ENCODE measurements at regions not wholly inside any gene's neighbourhood (a gene's known extent, or its start where the extent isn't known, plus 50 kb on each side); places are given as distances from the start of the nearest gene placed in this dataset.

DNA sequence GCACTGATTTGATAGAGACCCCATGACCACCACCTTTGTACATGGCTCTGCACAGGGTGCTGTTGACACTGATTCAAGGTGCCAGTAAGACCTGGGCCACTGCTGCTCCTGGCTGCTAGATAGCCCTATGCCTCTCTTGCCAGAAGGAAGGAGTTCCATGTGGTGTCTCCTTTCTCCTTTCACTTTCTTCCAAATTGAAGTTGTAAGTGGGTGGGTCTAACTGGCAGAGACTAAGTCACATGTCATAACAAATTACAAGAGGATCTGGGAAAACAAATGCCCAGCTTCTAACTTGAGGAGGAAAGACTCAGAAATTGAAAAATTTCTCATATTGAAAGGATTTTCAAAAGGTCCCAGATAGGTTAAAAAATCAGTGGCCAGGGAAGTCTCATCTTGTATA, 116.8 kb downstream of the TFAP2B start:
- peaks cover 0 to 15% (median 2%) of the 10 kb centered on the region in 9 donors for H3K9me3 Mint-ChIP-seq
- H3K4me1 Mint-ChIP-seq: no peaks in the 10 kb centered on the region
- H3K36me3 Mint-ChIP-seq: no peaks in the 10 kb centered on the region
- H3K27ac Mint-ChIP-seq: no peak overlapping the region
- no peak for DNase-seq
- POLR2A ChIA-PET: no interaction called here
- H3K27me3 Mint-ChIP-seq: no peaks in the 10 kb centered on the region
- ATAC-seq: no peak
- no peak overlapping the region for H3K4me3 Mint-ChIP-seq

DNA sequence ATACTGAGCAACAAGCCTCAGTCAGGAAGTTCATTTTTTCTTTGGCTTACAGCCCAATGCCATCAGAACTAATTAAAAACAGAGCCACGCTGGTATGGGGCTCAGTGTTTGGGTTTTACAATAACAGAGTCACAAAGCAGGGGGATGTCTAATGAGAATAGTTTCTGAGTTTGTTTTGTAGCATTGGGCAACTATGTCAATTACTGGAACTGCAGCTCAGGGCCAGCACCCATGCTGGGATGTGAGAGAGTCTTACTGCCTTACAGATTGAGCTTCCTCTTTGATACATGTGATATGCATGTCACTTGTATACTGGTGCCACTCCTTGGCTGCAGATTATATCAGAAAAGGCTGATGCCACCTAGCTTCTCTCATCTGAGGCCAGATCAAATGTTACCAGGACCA, 117.6 kb downstream of the TFAP2B start:
- H3K27ac Mint-ChIP-seq: no peak overlapping the region
- POLR2A ChIA-PET: no interaction called here
- H3K36me3 Mint-ChIP-seq: no peaks in the 10 kb centered on the region
- DNase-seq (no peak), ATAC-seq (no peak)
- peaks cover 0 to 20% (median 2%) of the 10 kb centered on the region in 9 donors for H3K9me3 Mint-ChIP-seq
- H3K4me1 Mint-ChIP-seq: no peaks in the 10 kb centered on the region
- no peaks in the 10 kb centered on the region for H3K27me3 Mint-ChIP-seq
- H3K4me3 Mint-ChIP-seq: no peak overlapping the region

DNA sequence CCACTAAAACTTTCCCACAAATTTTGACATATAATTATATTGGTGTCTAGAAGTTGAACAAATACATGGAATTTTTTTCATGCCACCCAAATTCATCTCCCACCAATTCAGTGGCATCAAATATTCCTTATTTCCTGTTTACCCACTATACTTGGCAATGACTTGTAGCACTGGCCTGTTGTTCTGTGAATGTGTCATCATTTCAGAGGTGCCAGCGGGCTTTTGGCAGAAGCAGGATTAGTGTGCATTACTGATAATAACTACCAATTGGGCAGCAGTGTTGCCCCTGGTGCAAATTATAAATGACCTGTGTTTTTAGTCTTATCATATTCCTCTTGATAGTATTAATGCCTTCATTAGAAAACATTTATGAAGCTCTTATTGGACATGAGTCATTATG, 121.3 kb downstream of the TFAP2B start:
- H3K4me3 Mint-ChIP-seq: no peak overlapping the region
- no peak for DNase-seq
- no peak overlapping the region for H3K27ac Mint-ChIP-seq
- H3K27me3 Mint-ChIP-seq: no peaks in the 10 kb centered on the region
- no peaks in the 10 kb centered on the region for H3K36me3 Mint-ChIP-seq
- no peak for ATAC-seq
- H3K4me1 Mint-ChIP-seq: no peaks in the 10 kb centered on the region
- peaks cover 0 to 20% (median 2%) of the 10 kb centered on the region in 9 donors for H3K9me3 Mint-ChIP-seq
- POLR2A ChIA-PET: no interaction called here

DNA sequence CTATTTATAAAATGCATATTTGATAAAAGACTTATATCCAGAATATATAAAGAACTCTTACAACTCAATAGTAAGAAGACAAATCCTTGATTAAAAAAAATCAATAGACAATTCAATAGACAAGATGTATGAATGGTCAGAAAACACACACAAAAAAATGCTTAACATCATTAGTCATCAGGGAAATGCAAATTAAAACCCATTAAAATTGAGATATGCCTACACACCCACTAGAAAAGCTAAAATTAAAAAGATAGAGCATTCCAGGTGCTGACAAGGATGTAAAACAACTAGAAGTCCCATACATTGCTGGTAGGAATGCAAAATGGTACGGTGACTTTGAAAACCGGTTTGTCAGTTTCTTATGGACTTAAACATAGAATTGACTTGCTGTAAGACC, 127.1 kb downstream of the TFAP2B start:
- no peak for ATAC-seq
- no peak overlapping the region for H3K27ac Mint-ChIP-seq
- DNase-seq: no peak
- H3K4me1 Mint-ChIP-seq: no peaks in the 10 kb centered on the region
- no peaks in the 10 kb centered on the region for H3K27me3 Mint-ChIP-seq
- POLR2A ChIA-PET: no interaction called here
- H3K4me3 Mint-ChIP-seq: no peak overlapping the region
- peaks cover 0 to 9% (median 2%) of the 10 kb centered on the region in 9 donors for H3K9me3 Mint-ChIP-seq
- no peaks in the 10 kb centered on the region for H3K36me3 Mint-ChIP-seq

DNA sequence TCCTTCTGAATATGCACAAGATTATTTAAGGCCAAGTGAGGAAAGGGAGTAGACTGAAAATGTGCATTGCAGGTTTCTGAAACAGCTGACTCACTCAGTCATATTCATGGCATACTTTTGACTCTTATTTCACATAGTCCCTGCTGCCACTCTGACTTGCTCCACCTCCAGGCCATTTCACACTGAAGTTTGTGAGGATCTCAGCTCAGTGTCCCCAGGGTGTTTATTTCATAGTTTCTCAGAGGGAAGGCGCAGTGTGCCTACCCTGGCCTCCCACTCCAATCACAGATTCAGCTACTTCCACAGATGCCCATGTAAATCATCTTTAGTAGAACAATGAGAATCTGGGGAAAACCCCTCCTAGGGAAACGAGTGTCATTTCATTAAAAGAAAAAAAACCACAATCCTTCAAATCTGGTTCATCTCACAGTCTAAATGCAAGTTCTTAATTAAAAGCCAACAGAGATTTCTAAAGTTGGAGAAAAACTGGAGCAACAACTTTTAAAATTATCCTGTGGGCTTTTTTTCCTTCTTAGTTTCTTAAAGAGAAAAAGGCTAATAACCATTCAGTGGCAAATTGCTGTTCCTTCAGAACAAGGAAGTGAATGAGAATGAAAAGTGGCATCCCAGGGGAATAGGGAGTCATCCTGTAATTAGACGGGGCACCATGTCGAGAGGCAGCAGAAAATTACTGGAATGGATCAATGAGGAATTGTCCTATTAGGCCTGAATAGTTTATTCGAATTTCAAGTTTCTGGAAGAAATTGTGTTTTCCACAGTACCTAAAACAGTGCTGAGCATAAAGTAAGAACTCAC, 133.6 kb downstream of the TFAP2B start:
- DNase-seq (no peak), ATAC-seq (no peak)
- no peak overlapping the region for H3K27ac Mint-ChIP-seq
- H3K36me3 Mint-ChIP-seq: no peaks in the 10 kb centered on the region
- POLR2A ChIA-PET: no interaction called here
- H3K27me3 Mint-ChIP-seq: no peaks in the 10 kb centered on the region
- no peak overlapping the region for H3K4me3 Mint-ChIP-seq
- peaks cover 0 to 3% (median 0%) of the 10 kb centered on the region in 9 donors for H3K9me3 Mint-ChIP-seq
- H3K4me1 Mint-ChIP-seq: no peaks in the 10 kb centered on the region

DNA sequence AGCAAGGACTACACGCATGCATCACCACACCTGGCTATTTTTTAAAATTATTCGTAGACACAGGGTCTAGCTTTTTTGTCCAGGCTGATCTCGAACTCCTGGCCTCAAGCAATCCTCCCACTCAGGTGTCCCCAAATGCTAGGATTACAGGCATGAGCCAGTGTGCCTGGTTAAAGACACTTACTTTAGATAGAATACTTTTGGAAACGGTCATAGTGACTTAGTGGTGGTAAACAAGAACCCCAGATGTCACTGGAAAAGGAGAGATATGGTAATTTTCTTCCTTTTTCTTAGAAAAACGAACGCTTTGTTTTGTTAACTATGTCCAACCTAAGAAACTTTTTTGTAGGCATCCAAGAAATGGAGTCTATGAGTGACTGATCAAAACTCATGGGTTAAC, 137.3 kb downstream of the TFAP2B start:
- Mint-ChIP-seq H3K36me3 (no peaks in the 10 kb centered on the region), H3K4me3 (no peak overlapping the region), H3K9me3 (no peaks in the 10 kb centered on the region), H3K27me3 (no peaks in the 10 kb centered on the region), H3K27ac (no peak overlapping the region), H3K4me1 (no peaks in the 10 kb centered on the region)
- DNase-seq: no peak
- no peak for ATAC-seq
- POLR2A ChIA-PET: interaction anchor here (0.6 kb wide), 1 partner anchor 44 kb away, joined by 4 read pairs; no protein-coding TSS in a partner anchor

DNA sequence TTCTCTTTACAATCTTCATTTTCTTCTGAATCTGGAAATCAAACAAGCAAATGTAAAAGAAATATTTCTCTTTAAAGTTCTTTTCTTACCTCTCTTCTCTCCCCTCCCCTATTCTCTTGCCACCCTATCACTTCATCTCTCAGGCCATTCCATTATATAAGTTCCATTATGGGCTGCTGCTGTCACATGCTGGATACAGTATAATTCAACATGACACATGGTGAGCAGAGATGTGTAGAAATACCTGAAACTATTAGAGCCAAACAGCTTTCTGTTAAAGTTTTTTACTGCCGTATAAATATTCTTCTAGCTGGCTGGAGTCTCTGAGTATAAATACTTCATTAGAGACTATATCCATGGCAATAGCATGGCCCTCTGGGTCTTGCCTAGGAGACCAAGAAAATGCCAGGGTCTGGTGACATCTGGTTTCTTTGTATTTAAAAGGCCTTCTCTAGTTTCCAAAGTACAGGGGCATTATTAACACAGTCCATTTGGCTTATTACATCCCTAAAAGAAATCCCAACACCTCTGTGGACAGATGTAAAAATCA, 139.6 kb downstream of the TFAP2B start:
- POLR2A ChIA-PET: no interaction called here
- no peak overlapping the region for H3K4me3 Mint-ChIP-seq

DNA sequence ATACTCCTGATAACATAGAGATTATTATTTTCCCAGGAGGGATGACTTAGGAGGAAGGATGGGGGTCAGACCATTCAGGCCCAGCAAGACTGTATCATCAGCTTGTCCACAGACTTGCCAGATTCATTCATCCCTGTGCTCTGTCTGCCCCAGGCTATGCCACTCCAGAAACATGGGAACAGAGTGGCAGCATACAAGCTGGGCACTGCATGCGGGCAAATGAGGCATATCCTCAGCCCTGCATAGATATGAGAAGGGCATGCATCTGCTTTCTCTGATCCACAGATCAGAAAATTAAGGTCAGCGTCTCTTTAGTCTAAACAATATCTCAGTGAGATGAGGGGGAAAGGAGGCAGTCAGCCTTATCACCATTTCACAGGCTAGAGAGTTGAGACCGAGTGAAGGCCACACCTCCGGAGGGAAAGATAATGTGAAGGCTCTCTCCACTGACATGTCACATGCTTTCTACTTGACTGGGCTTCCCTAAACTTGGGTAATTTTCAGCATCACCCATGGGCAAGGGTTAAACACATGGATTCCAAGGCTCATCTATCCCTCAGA, 140.5 kb downstream of the TFAP2B start:
- ATAC-seq (no peak), DNase-seq (no peak)
- Mint-ChIP-seq H3K27ac (no peak overlapping the region), H3K4me1 (no peaks in the 10 kb centered on the region), H3K36me3 (no peaks in the 10 kb centered on the region), H3K4me3 (no peak overlapping the region), H3K27me3 (no peaks in the 10 kb centered on the region), H3K9me3 (peaks cover 0 to 2% (median 0%) of the 10 kb centered on the region in 9 donors)
- POLR2A ChIA-PET: no interaction called here

More for the DNA sequence above, 139.6 kb downstream of the TFAP2B start:
- Mint-ChIP-seq H3K36me3 (no peaks in the 10 kb centered on the region), H3K27ac (no peak overlapping the region), H3K27me3 (no peaks in the 10 kb centered on the region), H3K4me1 (no peaks in the 10 kb centered on the region), H3K9me3 (no peaks in the 10 kb centered on the region)
- DNase-seq (no peak), ATAC-seq (no peak)

DNA sequence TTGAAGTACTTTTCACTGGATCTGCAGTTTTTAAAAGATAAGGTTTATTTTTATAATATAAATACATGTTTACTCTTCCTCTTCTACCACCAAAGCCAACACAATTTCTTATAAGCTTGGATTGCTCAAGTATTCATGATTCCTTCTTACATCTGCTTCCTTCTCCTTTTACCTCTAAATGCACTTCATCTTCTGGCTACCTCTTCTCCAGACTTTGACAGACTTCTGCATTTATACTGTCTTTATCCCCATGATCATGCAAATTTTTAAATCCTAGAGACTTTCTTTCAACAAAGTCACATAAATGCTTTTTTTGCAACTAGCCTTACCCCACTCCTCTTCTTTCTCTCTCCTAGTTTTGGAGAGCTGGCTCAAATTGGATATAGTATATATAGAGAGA, 142.9 kb downstream of the TFAP2B start:
- no peak for ATAC-seq
- Mint-ChIP-seq H3K27me3 (no peaks in the 10 kb centered on the region), H3K4me1 (no peaks in the 10 kb centered on the region)

DNA sequence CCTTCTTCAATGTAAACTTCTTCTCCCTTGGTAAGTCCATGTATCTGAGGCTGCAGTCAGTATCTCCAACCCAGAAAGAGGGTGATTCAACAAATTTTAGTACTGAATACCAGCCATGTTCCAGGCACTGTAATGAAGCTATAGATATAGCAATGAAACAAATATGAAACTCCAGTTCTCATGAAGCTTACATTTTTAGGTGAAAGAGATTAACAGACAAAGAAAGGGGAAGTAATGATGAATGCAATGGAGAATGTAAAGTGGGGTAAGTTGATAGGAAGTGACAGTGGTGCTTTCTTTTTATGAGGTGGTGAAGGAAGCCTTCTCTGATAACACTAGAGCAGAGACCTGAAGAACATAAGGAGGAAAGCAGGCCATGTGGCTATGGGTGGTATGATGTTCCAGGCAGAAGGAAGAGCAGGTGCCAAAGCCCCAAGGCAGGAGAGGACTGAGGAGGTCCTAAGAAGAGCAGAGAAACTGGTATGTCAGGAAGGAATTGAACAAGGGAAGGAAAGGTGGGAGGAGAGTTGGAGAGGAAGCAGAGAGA, 143.6 kb downstream of the TFAP2B start:
- Mint-ChIP-seq H3K4me3 (no peak overlapping the region), H3K9me3 (peaks cover 0 to 10% (median 0%) of the 10 kb centered on the region in 9 donors), H3K27me3 (no peaks in the 10 kb centered on the region), H3K36me3 (no peaks in the 10 kb centered on the region), H3K27ac (no peak overlapping the region), H3K4me1 (no peaks in the 10 kb centered on the region)
- no peak for ATAC-seq
- no peak for DNase-seq
- POLR2A ChIA-PET: no interaction called here

More for the DNA sequence above, 142.9 kb downstream of the TFAP2B start:
- H3K36me3 Mint-ChIP-seq: no peaks in the 10 kb centered on the region
- H3K4me3 Mint-ChIP-seq: no peak overlapping the region
- peaks cover 0 to 10% (median 0%) of the 10 kb centered on the region in 9 donors for H3K9me3 Mint-ChIP-seq
- no peak for DNase-seq
- no peak overlapping the region for H3K27ac Mint-ChIP-seq
- POLR2A ChIA-PET: no interaction called here

DNA sequence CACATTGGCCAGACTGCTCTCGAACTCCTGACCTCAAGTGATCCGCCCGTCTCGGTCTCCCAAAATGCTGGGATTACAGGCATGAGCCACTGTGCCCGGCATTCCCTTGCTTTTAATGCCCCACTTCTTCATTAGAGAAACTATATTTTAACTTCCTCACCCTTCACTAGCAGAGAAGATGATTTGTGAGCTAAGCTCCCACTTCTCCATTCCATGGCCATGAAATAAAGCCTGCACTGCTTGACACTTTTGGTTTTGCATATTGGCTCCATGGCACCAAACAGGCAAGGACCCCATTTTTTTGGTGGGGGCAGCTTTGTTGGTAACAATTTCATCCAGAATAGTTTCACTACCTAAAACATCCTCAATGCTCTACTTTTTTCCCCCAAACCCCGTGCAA, 145.3 kb downstream of the TFAP2B start:
- H3K4me3 Mint-ChIP-seq: no peak overlapping the region
- peaks cover 0 to 13% (median 0%) of the 10 kb centered on the region in 9 donors for H3K9me3 Mint-ChIP-seq
- no peaks in the 10 kb centered on the region for H3K36me3 Mint-ChIP-seq
- no peak for DNase-seq
- no peaks in the 10 kb centered on the region for H3K27me3 Mint-ChIP-seq
- POLR2A ChIA-PET: no interaction called here
- no peaks in the 10 kb centered on the region for H3K4me1 Mint-ChIP-seq
- no peak overlapping the region for H3K27ac Mint-ChIP-seq
- ATAC-seq: no peak

DNA sequence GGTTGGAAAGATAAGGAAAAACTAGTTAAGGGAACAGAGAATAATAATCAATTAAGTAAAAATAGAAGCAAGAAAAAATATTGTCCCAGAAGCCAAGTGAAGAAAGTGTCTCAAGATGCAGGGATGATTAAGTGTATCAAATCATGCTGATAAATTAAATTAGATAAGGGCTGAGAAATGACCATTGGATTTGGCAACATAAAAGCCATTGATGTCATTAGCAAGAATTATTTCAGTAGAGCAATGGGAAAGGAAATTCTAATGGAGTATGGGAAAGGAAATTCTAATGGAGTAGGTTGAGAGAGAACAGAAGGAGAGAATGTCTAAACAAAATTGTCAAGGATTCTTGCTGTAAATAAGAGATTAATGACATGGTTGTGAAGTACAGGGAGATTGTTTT, 146.8 kb downstream of the TFAP2B start:
- POLR2A ChIA-PET: no interaction called here
- H3K9me3 Mint-ChIP-seq: peaks cover 0 to 15% (median 0%) of the 10 kb centered on the region in 9 donors
- no peak overlapping the region for H3K4me3 Mint-ChIP-seq
- DNase-seq (no peak), ATAC-seq (no peak)
- H3K27ac Mint-ChIP-seq: no peak overlapping the region
- no peaks in the 10 kb centered on the region for H3K27me3 Mint-ChIP-seq
- H3K36me3 Mint-ChIP-seq: no peaks in the 10 kb centered on the region
- H3K4me1 Mint-ChIP-seq: no peaks in the 10 kb centered on the region

DNA sequence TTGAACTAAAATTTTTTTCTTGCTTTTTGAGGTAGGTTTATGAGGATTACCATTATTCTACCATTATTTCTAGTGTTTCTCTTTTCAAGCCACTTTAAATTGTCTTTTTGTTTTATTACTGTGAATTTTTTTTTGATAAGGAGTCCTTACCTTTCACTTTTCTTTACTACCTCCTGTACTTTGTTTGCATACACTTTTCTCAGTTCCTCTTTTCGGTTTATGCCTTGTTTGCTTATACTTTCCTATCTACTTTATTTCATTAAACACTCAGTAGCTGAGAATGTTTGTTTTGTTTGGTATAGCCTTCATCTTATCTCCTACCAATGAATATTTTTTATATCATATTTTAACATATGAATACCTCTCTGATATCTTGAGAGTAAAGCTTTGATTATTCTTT, 147.9 kb downstream of the TFAP2B start:
- no peak overlapping the region for H3K4me3 Mint-ChIP-seq
- POLR2A ChIA-PET: no interaction called here
- no peak overlapping the region for H3K27ac Mint-ChIP-seq
- H3K4me1 Mint-ChIP-seq: no peaks in the 10 kb centered on the region
- DNase-seq (no peak), ATAC-seq (no peak)
- no peaks in the 10 kb centered on the region for H3K36me3 Mint-ChIP-seq
- H3K9me3 Mint-ChIP-seq: peaks cover 0 to 16% (median 0%) of the 10 kb centered on the region in 9 donors
- no peaks in the 10 kb centered on the region for H3K27me3 Mint-ChIP-seq
